ENCODE measurements at regions not wholly inside any gene's neighbourhood (a gene's known extent, or its start where the extent isn't known, plus 50 kb on each side); places are given as distances from the start of the nearest gene placed in this dataset.
A peak's percentile ranks its signal among the peaks of the same experiment; 100 is the strongest.

DNA sequence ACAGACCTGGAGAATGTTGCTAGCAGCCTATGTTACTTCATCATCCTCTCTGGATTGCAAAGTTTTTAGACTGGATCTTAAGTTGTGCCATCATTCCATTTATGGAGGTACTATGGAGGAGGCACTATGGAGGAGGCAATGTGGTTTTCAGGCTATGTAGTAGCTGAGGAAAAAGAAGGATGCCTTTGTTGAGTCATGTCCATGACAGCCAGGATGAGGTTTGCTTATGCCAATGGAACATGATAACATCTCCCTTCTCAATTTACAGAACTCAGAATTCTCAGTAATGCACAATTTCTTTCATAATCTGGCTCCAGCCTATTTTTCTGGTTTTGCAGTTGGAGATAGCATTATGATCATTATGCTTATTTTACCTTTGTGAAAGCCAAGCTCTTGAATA, 65.9 kb upstream of the TMEM108 start (continued):
- TF ChIP-seq, protein P1, sequence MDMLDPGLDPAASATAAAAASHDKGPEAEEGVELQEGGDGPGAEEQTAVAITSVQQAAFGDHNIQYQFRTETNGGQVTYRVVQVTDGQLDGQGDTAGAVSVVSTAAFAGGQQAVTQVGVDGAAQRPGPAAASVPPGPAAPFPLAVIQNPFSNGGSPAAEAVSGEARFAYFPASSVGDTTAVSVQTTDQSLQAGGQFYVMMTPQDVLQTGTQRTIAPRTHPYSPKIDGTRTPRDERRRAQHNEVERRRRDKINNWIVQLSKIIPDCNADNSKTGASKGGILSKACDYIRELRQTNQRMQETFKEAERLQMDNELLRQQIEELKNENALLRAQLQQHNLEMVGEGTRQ (IDR thresholded peaks at IDR 0.05; ENCODE audit: borderline replicate concordance, low read depth, low read length), result no peak
- TF ChIP-seq MXI1 (IDR thresholded peaks at IDR 0.05; ENCODE audit: low read depth, low read length), result no peak
- TF ChIP-seq FOSL2 (IDR thresholded peaks at IDR 0.05; ENCODE audit: borderline replicate concordance, low read depth), result peak; percentile 49; the same call in 1 of the 2 replicates
- no peak for TF ChIP-seq MEF2A (IDR thresholded peaks at IDR 0.05; ENCODE audit: borderline replicate concordance, low read depth)
- no peak for TF ChIP-seq NRF1 (IDR thresholded peaks at IDR 0.05; ENCODE audit: low read depth, low read length)
- TF ChIP-seq, protein P2, sequence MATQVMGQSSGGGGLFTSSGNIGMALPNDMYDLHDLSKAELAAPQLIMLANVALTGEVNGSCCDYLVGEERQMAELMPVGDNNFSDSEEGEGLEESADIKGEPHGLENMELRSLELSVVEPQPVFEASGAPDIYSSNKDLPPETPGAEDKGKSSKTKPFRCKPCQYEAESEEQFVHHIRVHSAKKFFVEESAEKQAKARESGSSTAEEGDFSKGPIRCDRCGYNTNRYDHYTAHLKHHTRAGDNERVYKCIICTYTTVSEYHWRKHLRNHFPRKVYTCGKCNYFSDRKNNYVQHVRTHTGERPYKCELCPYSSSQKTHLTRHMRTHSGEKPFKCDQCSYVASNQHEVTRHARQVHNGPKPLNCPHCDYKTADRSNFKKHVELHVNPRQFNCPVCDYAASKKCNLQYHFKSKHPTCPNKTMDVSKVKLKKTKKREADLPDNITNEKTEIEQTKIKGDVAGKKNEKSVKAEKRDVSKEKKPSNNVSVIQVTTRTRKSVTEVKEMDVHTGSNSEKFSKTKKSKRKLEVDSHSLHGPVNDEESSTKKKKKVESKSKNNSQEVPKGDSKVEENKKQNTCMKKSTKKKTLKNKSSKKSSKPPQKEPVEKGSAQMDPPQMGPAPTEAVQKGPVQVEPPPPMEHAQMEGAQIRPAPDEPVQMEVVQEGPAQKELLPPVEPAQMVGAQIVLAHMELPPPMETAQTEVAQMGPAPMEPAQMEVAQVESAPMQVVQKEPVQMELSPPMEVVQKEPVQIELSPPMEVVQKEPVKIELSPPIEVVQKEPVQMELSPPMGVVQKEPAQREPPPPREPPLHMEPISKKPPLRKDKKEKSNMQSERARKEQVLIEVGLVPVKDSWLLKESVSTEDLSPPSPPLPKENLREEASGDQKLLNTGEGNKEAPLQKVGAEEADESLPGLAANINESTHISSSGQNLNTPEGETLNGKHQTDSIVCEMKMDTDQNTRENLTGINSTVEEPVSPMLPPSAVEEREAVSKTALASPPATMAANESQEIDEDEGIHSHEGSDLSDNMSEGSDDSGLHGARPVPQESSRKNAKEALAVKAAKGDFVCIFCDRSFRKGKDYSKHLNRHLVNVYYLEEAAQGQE (IDR thresholded peaks at IDR 0.05; ENCODE audit: low read depth, low read length), result no peak
- TF ChIP-seq EP300 (IDR thresholded peaks at IDR 0.05; ENCODE audit: borderline replicate concordance in 1 of 2, low read depth in 1 of 2, low read length in 1 of 2), result peak in 1 of 2 experiments; percentile 39; a peak in 1 of 4 replicates
- TF ChIP-seq YY1 (IDR thresholded peaks at IDR 0.05; ENCODE audit: low read depth), result no peak
- TF ChIP-seq, protein P3, sequence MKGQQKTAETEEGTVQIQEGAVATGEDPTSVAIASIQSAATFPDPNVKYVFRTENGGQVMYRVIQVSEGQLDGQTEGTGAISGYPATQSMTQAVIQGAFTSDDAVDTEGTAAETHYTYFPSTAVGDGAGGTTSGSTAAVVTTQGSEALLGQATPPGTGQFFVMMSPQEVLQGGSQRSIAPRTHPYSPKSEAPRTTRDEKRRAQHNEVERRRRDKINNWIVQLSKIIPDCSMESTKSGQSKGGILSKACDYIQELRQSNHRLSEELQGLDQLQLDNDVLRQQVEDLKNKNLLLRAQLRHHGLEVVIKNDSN (IDR thresholded peaks at IDR 0.05; ENCODE audit: borderline replicate concordance, low read depth), result no peak
- no peak for TF ChIP-seq RFX5 (IDR thresholded peaks at IDR 0.05; ENCODE audit: low read length)
- no peak for TF ChIP-seq GABPA (IDR thresholded peaks at IDR 0.05; ENCODE audit: low read depth)
- TF ChIP-seq RXRA (IDR thresholded peaks at IDR 0.05; ENCODE audit: borderline replicate concordance, low read depth), result no peak
- TF ChIP-seq, protein P4, sequence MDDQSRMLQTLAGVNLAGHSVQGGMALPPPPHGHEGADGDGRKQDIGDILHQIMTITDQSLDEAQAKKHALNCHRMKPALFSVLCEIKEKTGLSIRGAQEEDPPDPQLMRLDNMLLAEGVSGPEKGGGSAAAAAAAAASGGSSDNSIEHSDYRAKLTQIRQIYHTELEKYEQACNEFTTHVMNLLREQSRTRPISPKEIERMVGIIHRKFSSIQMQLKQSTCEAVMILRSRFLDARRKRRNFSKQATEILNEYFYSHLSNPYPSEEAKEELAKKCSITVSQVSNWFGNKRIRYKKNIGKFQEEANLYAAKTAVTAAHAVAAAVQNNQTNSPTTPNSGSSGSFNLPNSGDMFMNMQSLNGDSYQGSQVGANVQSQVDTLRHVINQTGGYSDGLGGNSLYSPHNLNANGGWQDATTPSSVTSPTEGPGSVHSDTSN (IDR thresholded peaks at IDR 0.05), result peak; percentile 61
- TF ChIP-seq TCF12 (IDR thresholded peaks at IDR 0.05), result peak; percentile 69
- TF ChIP-seq, protein P5, sequence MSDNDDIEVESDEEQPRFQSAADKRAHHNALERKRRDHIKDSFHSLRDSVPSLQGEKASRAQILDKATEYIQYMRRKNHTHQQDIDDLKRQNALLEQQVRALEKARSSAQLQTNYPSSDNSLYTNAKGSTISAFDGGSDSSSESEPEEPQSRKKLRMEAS (IDR thresholded peaks at IDR 0.05; ENCODE audit: low read depth), result no peak
- TF ChIP-seq GATA2 (CRISPR knock-in tag; IDR thresholded peaks at IDR 0.05), result no peak
- TF ChIP-seq, protein P6, sequence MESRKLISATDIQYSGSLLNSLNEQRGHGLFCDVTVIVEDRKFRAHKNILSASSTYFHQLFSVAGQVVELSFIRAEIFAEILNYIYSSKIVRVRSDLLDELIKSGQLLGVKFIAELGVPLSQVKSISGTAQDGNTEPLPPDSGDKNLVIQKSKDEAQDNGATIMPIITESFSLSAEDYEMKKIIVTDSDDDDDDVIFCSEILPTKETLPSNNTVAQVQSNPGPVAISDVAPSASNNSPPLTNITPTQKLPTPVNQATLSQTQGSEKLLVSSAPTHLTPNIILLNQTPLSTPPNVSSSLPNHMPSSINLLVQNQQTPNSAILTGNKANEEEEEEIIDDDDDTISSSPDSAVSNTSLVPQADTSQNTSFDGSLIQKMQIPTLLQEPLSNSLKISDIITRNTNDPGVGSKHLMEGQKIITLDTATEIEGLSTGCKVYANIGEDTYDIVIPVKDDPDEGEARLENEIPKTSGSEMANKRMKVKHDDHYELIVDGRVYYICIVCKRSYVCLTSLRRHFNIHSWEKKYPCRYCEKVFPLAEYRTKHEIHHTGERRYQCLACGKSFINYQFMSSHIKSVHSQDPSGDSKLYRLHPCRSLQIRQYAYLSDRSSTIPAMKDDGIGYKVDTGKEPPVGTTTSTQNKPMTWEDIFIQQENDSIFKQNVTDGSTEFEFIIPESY (IDR thresholded peaks at IDR 0.05; ENCODE audit: borderline replicate concordance, low read depth), result no peak
- TF ChIP-seq NFIC (IDR thresholded peaks at IDR 0.05; ENCODE audit: borderline replicate concordance), result peak; percentile 62; the same call in 1 of the 2 replicates
- no peak for TF ChIP-seq SMC3 (IDR thresholded peaks at IDR 0.05; ENCODE audit: low read depth, low read length)
